ENCODE measurements at regions not wholly inside any gene's neighbourhood (a gene's known extent, or its start where the extent isn't known, plus 50 kb on each side); places are given as distances from the start of the nearest gene placed in this dataset.

GRCh38 chr2:2706306-2706705 is 375.2 kb upstream of the MYT1L start:
- no peaks in the 10 kb centered on the region for H3K79me2 ChIP-seq (ENCODE audit: control insufficient read depth in 1 of 2, insufficient read depth in 2 of 2, low read length in 2 of 2)
- H3K9me3 ChIP-seq (ENCODE audit: insufficient read depth in 2 of 2, low read depth in 1 of 2, low read length in 1 of 2): no peaks in the 10 kb centered on the region
- FAIRE-seq (no peak), DNase-seq (ENCODE audit: low read depth in 1 of 2, low spot score in 2 of 2) (no peak)
- H3K14ac ChIP-seq (ENCODE audit: insufficient read length): no peak overlapping the region
- peak overlapping the region; percentile 72; the same call in 1 of the 2 replicates for H2BK15ac ChIP-seq (ENCODE audit: low read length)
- no peak overlapping the region for H3K4me2 ChIP-seq (ENCODE audit: insufficient read depth in 1 of 2, low read depth in 2 of 2, low read length in 2 of 2)
- no peak overlapping the region for H3K4me3 ChIP-seq (ENCODE audit: extremely low read depth in 1 of 4, insufficient read depth in 2 of 4, low read depth in 3 of 4, low read length in 4 of 4)
- peak overlapping the region; percentile 34; the same call in 1 of the 2 replicates for H2BK20ac ChIP-seq (ENCODE audit: low read length)
- H4K5ac ChIP-seq (ENCODE audit: insufficient read length, low read depth, low read length): no peak overlapping the region
- no peak overlapping the region for H3K23ac ChIP-seq (ENCODE audit: insufficient read length)
- H2BK120ac ChIP-seq (replicated peaks; ENCODE audit: low read depth, low read length): no peak overlapping the region
- no peak overlapping the region; the same call in 1 of the 2 replicates for H3K18ac ChIP-seq (ENCODE audit: extremely low read depth, low read length)
- no peak overlapping the region for H2AK5ac ChIP-seq (ENCODE audit: low read depth, low read length)
- no peaks in the 10 kb centered on the region for H3K27me3 ChIP-seq (replicated peaks in 1 of 4; ENCODE audit: control insufficient read depth in 3 of 4, extremely low read depth in 1 of 4, insufficient read depth in 3 of 4, low read length in 3 of 4)
- no peak overlapping the region for H4K91ac ChIP-seq (replicated peaks; ENCODE audit: insufficient read length, low read length)
- ChIA-PET CTCF (ENCODE audit: partially characterized antibody) (interaction anchor here (0.8 to 2.2 kb wide), 3 partner anchors 8 to 44 kb away, joined by 3 to 6 read pairs (median 4); no protein-coding TSS in a partner anchor), POLR2A (ENCODE audit: partially characterized antibody) (no interaction called here)
- no peak overlapping the region for H3K56ac ChIP-seq (replicated peaks; ENCODE audit: insufficient read length, low read depth, low read length)
- H4K8ac ChIP-seq (ENCODE audit: extremely low read depth, insufficient read depth, low read length): no peak overlapping the region
- no peak overlapping the region for H3K4ac ChIP-seq (replicated peaks; ENCODE audit: insufficient read length, low read depth, low read length)
- no peaks in the 10 kb centered on the region for H3K36me3 ChIP-seq (ENCODE audit: control insufficient read depth in 2 of 4, insufficient read depth in 4 of 4, low read length in 3 of 4)
- no peaks in the 10 kb centered on the region for H3K79me1 ChIP-seq (ENCODE audit: low read depth, low read length)
- H2BK12ac ChIP-seq (ENCODE audit: low read depth, low read length): peak overlapping the region; percentile 39; the same call in 1 of the 2 replicates
- no peak overlapping the region for H3K27ac ChIP-seq (ENCODE audit: low read depth, low read length)
- H3K9ac ChIP-seq (replicated peaks in 1 of 4; ENCODE audit: extremely low read depth in 1 of 4, low read depth in 3 of 4, low read length in 3 of 4): no peak overlapping the region
- WGBS, 2 experiments (ENCODE audit: extremely low coverage in 1 of 2, insufficient coverage in 1 of 2, insufficient read length in 1 of 2, insufficient replicate concordance in 2 of 2, low coverage in 1 of 2, low lambda C conversion rate in 2 of 2, missing lambda C conversion rate in 1 of 2): 88% methylated on average over 10 of the region's 10 CpGs; no CpG with 5 or more reads in 1 of the 2 experiments
- H4K20me1 ChIP-seq (replicated peaks in 1 of 2; ENCODE audit: control insufficient read depth in 1 of 2, insufficient read depth in 2 of 2, low read length in 2 of 2): no peaks in the 10 kb centered on the region
- no peaks in the 10 kb centered on the region for H3K23me2 ChIP-seq (ENCODE audit: low read depth, low read length)
- no peak overlapping the region for H2BK5ac ChIP-seq (ENCODE audit: low read depth, low read length)
- H2AFZ ChIP-seq (ENCODE audit: low read length): no peak overlapping the region
- H3K4me1 ChIP-seq (replicated peaks in 1 of 4; ENCODE audit: control insufficient read depth in 3 of 4, insufficient read depth in 4 of 4, low read length in 3 of 4): peaks cover 0 to 15% (median 5%) of the 10 kb centered on the region in 4 experiments; a peak in 3 of 7 replicates
- TF ChIP-seq CEBPB (IDR thresholded peaks at IDR 0.05; ENCODE audit: low read depth, low read length) (no peak), SP2 (IDR thresholded peaks at IDR 0.05; ENCODE audit: low read length) (no peak), SP1 (IDR thresholded peaks at IDR 0.05; ENCODE audit: low read depth, low read length) (no peak), SIRT6 (IDR thresholded peaks at IDR 0.05; ENCODE audit: low read length) (no peak), SUZ12 (IDR thresholded peaks at IDR 0.05; ENCODE audit: low read length) (no peak)

Data from H1 (cell line).